BLaER1 treated with 17β-estradiol and CSF1 and Interleukin-3, amounts not matched to agents 10 nM and 100 nM (cell line): ENCODE measurements at regions not wholly inside any gene's neighbourhood (a gene's known extent, or its start where the extent isn't known, plus 50 kb on each side); places are given as distances from the start of the nearest gene placed in this dataset.

Experiments used
- H3K27ac ChIP-seq, 11 experiments: shearing (Covaris generic); formaldehyde crosslinking; 2 replicates each; pipeline ENCODE4 v1.8.1; 2022
- H3K27me3 ChIP-seq, 11 experiments: shearing (Covaris generic); formaldehyde crosslinking; 2 replicates each; pipeline ENCODE4 v1.8.1; 2022
- H3K36me3 ChIP-seq, 11 experiments: shearing (Covaris generic); formaldehyde crosslinking; 2 replicates each; pipeline ENCODE4 v1.8.1; 2022
- H3K4me1 ChIP-seq, 10 experiments: shearing (Covaris generic); formaldehyde crosslinking; 2 replicates each; pipeline ENCODE4 v1.8.1; 2022
- H3K4me2 ChIP-seq, 11 experiments: shearing (Covaris generic); formaldehyde crosslinking; 2 replicates each; pipeline ENCODE4 v1.8.1; 2022
- H3K4me3 ChIP-seq, 10 experiments: shearing (Covaris generic); formaldehyde crosslinking; 2 replicates each; pipeline ENCODE4 v1.8.1; 2022
- H3K9ac ChIP-seq, 11 experiments: shearing (Covaris generic); formaldehyde crosslinking; 2 replicates each; pipeline ENCODE4 v1.8.1; 2022
- H3K9me3 ChIP-seq, 11 experiments: shearing (Covaris generic); formaldehyde crosslinking; replicated peaks in 1 of 11; 2 replicates each; pipeline ENCODE4 v1.8.1; 2022
- H4K20me1 ChIP-seq, 11 experiments: shearing (Covaris generic); formaldehyde crosslinking; 2 replicates each; pipeline ENCODE4 v1.8.1; 2022
- Cebpa-rat ChIP-seq, 11 experiments: shearing (Covaris generic); IDR thresholded peaks; 2 replicates each; pipeline ENCODE4 v1.8.1; 2022

DNA sequence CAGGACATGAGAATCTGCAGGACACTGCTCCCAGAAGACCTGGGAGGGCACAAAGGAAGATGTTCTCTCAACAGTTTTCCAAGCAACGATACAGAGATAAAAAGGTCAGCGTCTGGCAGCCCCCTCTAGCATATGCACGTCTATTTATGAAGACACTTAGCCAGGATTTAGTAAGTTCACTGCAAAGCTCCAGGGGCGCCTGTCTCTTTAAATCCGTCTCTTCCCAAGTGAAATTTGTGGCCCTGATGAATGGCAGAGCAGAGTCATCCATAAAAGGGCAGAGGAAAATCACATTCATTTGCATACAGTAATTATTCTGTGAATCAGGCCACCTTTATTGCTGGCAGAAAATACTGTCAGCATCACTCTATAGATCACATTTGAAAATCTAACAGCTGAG is 390.9 kb upstream of the SMIM21 start:
- Histone ChIP-seq H3K36me3 (no peaks in the 10 kb centered on the region), H3K27me3 (no peaks in the 10 kb centered on the region), H3K9me3 (peaks cover 0 to 12% (median 6%) of the 10 kb centered on the region in 11 experiments; a peak in 4 of 22 replicates), H3K9ac (no peak overlapping the region), H3K4me3 (no peak overlapping the region), H3K4me2 (no peak overlapping the region), H4K20me1 (no peaks in the 10 kb centered on the region), H3K27ac (no peak overlapping the region), H3K4me1 (no peaks in the 10 kb centered on the region; a peak in 1 of 20 replicates)
- no peak for TF ChIP-seq Cebpa-rat (IDR thresholded peaks at IDR 0.05)

DNA sequence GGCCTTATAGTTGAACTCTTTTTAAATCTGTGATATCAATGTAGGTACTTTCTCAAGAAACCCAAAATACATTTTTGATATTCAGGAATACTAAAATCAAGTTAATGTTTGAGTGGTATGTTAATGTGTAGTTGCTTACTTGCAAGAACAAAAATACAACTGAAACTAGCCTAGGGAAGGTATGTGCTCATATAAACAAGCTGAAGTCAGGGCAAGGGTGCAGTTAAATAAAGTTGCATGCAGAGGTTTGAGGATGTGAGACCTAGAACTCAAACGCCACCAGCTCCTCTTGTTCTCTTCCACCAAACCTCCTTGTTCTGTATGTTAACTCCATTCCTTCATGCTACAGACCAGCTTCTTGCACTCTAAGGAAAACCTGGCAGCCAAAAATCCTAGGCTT is 388.3 kb upstream of the SMIM21 start:
- no peaks in the 10 kb centered on the region for H3K27me3 ChIP-seq
- H3K4me1 ChIP-seq = no peaks in the 10 kb centered on the region
- no peak for TF ChIP-seq Cebpa-rat (IDR thresholded peaks at IDR 0.05)
- H3K9ac ChIP-seq = no peak overlapping the region
- H4K20me1 ChIP-seq = no peaks in the 10 kb centered on the region
- no peak overlapping the region for H3K27ac ChIP-seq
- no peaks in the 10 kb centered on the region for H3K36me3 ChIP-seq
- H3K9me3 ChIP-seq = peaks cover 0 to 12% (median 6%) of the 10 kb centered on the region in 11 experiments; a peak in 4 of 22 replicates
- H3K4me2 ChIP-seq = no peak overlapping the region
- H3K4me3 ChIP-seq = no peak overlapping the region

DNA sequence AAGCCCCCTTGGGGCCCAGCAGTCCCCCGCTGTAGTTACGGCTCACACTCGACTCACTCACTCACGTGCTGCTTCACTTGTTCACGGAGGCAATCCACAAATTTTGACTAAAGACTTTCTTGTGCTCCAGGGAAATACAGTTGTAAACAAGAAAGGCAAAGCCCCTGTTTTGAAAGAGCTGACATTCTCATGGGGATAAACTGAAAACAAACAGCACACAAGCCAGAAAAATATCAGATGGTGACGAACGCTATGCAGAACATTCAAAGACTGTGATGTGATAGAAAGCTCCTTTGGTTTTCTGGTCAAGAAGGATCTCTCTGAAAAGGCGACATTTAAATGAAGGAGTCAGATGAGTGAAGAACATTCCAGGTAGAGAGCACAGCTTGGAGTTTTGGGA is 385.3 kb upstream of the SMIM21 start:
- Histone ChIP-seq H3K4me3 (no peak overlapping the region), H3K4me1 (no peaks in the 10 kb centered on the region), H3K27me3 (peaks cover 0 to 2% (median 0%) of the 10 kb centered on the region in 11 experiments; a peak in 1 of 22 replicates), H3K36me3 (no peaks in the 10 kb centered on the region), H3K9ac (no peak overlapping the region), H3K9me3 (peaks cover 0 to 12% (median 6%) of the 10 kb centered on the region in 11 experiments; a peak in 4 of 22 replicates), H3K4me2 (no peak overlapping the region), H4K20me1 (no peaks in the 10 kb centered on the region), H3K27ac (no peak overlapping the region)
- TF ChIP-seq Cebpa-rat (IDR thresholded peaks at IDR 0.05) = no peak

DNA sequence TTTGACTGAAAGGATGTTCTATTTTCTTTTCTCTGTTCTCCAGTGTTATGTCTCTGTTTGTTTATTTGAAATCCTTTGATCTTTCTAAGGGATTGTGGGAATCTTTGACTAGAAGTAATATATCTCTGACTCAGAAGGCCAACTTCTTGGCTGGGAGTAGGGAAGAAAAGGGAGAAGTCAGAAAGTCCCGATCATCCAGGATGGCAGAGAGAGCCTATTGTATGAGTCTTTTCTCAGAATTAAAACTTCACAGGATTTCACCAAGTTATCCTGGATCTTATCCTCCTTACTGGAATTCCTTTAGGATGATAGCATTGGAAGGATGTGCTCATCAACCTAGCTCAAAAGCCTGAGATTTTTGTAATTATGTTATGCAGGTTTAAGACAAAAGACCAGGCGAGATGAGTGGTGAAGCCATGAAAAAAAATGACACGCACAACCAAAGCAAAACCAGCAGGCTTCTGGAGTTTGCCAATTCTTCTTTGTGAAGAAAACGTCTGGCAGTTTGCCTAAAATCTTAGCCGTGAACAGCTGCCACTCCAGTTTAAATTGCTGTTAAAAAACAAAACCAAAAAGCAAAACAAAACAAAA is 383.6 kb upstream of the SMIM21 start:
- no peaks in the 10 kb centered on the region for H3K4me1 ChIP-seq
- no peaks in the 10 kb centered on the region for H3K36me3 ChIP-seq
- H3K27me3 ChIP-seq = peaks cover 0 to 19% (median 0%) of the 10 kb centered on the region in 11 experiments; a peak in 2 of 22 replicates
- peaks cover 0 to 3% (median 0%) of the 10 kb centered on the region in 11 experiments; a peak in 3 of 22 replicates for H3K9me3 ChIP-seq
- H4K20me1 ChIP-seq = no peaks in the 10 kb centered on the region
- H3K9ac ChIP-seq = no peak overlapping the region
- H3K4me3 ChIP-seq = no peak overlapping the region
- TF ChIP-seq Cebpa-rat (IDR thresholded peaks at IDR 0.05) = no peak
- H3K27ac ChIP-seq = no peak overlapping the region
- H3K4me2 ChIP-seq = no peak overlapping the region

DNA sequence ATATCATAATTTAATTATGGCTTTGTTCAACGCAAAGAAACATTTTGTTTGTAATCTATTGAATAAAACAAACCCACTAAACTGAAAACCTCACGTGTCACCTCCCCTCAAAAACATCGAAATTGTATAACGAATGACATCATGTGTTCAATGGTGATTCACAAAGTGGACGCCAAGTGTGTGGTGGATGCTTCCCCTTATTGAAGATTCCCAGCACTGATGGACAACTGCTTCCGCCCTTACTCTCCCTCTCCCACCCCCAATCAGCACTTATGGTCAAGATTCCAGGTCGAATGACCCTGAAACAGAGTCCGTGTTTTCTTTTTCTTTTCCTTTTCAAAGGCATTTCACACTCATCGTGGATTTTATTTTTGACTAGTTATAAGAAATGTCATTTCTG is 383.0 kb upstream of the SMIM21 start:
- H3K4me3 ChIP-seq = no peak overlapping the region

DNA sequence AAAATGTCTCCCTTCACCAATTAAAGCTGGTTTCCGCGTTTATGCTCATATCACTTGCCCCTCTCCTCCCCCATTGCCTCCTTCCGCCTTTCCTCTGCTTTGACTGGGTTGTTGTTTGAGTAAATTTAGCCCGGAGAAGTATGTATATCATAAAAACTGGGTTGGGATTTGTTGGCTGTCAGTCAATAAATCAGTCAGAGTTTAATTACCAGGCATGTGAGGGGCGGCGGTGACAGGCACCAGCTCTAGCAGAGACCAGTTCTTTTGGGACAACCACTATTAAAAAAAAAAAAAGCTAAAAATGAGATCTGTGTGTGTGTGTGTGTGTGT is 382.4 kb upstream of the SMIM21 start:
- Histone ChIP-seq H3K36me3 (no peaks in the 10 kb centered on the region), H3K9ac (no peak overlapping the region), H3K27me3 (peaks cover 0 to 21% (median 0%) of the 10 kb centered on the region in 11 experiments; a peak in 2 of 22 replicates), H4K20me1 (no peaks in the 10 kb centered on the region), H3K4me1 (no peaks in the 10 kb centered on the region; a peak in 1 of 20 replicates), H3K9me3 (no peaks in the 10 kb centered on the region), H3K4me2 (no peak overlapping the region), H3K27ac (no peak overlapping the region), H3K4me3 (no peak overlapping the region)
- TF ChIP-seq Cebpa-rat (IDR thresholded peaks at IDR 0.05) = no peak

More for the DNA sequence above, 383.0 kb upstream of the SMIM21 start:
- H3K4me2 ChIP-seq = no peak overlapping the region
- H3K9ac ChIP-seq = no peak overlapping the region
- no peaks in the 10 kb centered on the region for H3K4me1 ChIP-seq
- no peaks in the 10 kb centered on the region for H3K36me3 ChIP-seq
- TF ChIP-seq Cebpa-rat (IDR thresholded peaks at IDR 0.05) = no peak
- H3K27ac ChIP-seq = no peak overlapping the region
- H3K9me3 ChIP-seq = no peaks in the 10 kb centered on the region
- no peaks in the 10 kb centered on the region for H4K20me1 ChIP-seq
- H3K27me3 ChIP-seq = peaks cover 0 to 21% (median 0%) of the 10 kb centered on the region in 11 experiments; a peak in 2 of 22 replicates

DNA sequence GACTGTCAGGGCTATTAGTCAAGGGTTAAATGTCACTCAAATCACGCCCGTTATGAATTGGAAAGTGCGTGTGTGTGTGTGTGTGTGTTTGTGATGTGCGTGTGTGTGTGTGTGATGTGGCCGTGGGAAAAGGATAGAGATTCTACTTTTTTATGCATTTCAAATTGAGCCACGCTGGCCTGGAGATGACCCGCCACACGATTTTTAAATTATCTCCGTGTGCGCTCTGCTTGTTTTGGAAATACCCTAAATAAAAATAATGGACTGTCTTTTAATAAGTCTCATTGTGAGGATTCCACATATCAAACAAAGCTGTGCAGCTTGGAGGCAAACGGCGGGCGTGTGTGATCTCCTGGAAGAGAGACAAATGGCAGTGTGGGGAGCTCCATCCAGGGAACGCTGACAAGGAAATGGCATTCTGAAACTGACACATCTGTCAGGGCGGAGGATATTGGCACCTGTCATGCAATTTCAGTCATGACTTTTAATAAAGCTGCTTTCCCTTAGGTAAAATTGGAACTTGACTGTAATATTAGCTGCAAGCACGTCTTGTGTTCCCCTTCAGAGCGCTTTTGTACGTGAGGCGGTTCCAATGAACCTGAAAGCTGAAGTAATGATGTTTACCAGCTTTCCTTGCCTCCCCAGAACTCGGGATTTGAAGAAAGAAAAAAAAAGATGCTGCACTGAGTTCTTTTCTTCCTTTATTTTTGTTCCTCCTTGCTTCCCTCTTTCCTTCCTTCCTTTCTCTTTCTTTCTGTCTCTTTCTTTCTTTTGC is 381.8 kb upstream of the SMIM21 start:
- no peak overlapping the region for H3K4me2 ChIP-seq
- no peaks in the 10 kb centered on the region for H4K20me1 ChIP-seq
- no peaks in the 10 kb centered on the region; a peak in 1 of 20 replicates for H3K4me1 ChIP-seq
- H3K36me3 ChIP-seq = no peaks in the 10 kb centered on the region
- no peak overlapping the region for H3K9ac ChIP-seq
- H3K27me3 ChIP-seq = peaks cover 0 to 21% (median 0%) of the 10 kb centered on the region in 11 experiments; a peak in 2 of 22 replicates
- H3K4me3 ChIP-seq = no peak overlapping the region
- no peak overlapping the region for H3K27ac ChIP-seq
- TF ChIP-seq Cebpa-rat (IDR thresholded peaks at IDR 0.05) = no peak
- no peaks in the 10 kb centered on the region for H3K9me3 ChIP-seq

DNA sequence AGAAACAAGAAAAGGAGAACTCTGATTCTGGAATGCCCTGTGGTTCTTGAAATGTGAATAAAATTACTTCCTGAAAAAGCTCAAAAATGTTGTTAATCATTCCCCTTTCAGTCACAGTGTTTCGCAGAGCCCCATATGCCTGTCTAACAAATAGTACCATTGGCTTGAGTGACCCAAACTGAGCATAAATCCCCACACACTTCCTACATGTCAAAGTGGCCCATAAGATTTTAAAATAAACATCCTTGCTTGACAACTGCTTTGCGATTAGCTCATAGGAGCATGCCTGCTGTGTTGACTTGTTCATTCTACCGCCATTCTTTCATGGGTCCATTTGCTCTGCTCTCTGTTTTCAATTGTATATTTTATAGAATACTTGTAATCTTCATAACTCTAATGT is 377.8 kb upstream of the SMIM21 start:
- no peaks in the 10 kb centered on the region; a peak in 1 of 22 replicates for H4K20me1 ChIP-seq
- H3K9ac ChIP-seq = no peak overlapping the region
- no peak overlapping the region for H3K27ac ChIP-seq
- no peaks in the 10 kb centered on the region for H3K9me3 ChIP-seq
- no peak overlapping the region for H3K4me2 ChIP-seq
- TF ChIP-seq Cebpa-rat (IDR thresholded peaks at IDR 0.05) = no peak
- no peaks in the 10 kb centered on the region for H3K36me3 ChIP-seq
- peaks cover 0 to 33% (median 0%) of the 10 kb centered on the region in 11 experiments; a peak in 4 of 22 replicates for H3K27me3 ChIP-seq
- H3K4me1 ChIP-seq = no peaks in the 10 kb centered on the region; a peak in 1 of 20 replicates
- H3K4me3 ChIP-seq = no peak overlapping the region

DNA sequence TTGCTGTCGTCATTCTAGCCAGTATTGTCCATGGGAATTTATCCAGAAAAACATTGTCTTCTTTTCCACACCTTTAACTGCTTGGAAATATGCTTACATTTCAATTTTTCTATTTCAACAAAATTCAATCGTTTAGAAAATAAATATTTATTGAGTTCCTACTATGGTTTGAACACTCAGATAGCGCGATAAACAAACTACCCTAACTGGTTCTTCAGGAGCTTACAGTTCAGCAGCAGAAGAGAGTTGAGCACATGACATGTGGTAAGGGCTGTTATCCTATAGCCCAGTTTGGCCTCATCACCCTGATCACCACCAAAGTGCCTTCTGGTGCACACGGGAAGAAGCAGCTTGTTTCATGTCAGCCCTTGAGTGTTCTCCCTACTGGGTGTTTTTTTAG is 375.2 kb upstream of the SMIM21 start:
- no peaks in the 10 kb centered on the region; a peak in 1 of 20 replicates for H3K4me1 ChIP-seq
- H3K4me3 ChIP-seq = no peak overlapping the region
- no peak overlapping the region for H3K9ac ChIP-seq
- H3K9me3 ChIP-seq = no peaks in the 10 kb centered on the region
- H4K20me1 ChIP-seq = no peaks in the 10 kb centered on the region; a peak in 1 of 22 replicates
- TF ChIP-seq Cebpa-rat (IDR thresholded peaks at IDR 0.05) = no peak
- H3K4me2 ChIP-seq = no peak overlapping the region
- peaks cover 0 to 30% (median 0%) of the 10 kb centered on the region in 11 experiments; a peak in 4 of 22 replicates for H3K27me3 ChIP-seq
- no peaks in the 10 kb centered on the region for H3K36me3 ChIP-seq
- no peak overlapping the region for H3K27ac ChIP-seq
